ENCODE measurements at regions not wholly inside any gene's neighbourhood (a gene's known extent, or its start where the extent isn't known, plus 50 kb on each side); places are given as distances from the start of the nearest gene placed in this dataset.

DNA sequence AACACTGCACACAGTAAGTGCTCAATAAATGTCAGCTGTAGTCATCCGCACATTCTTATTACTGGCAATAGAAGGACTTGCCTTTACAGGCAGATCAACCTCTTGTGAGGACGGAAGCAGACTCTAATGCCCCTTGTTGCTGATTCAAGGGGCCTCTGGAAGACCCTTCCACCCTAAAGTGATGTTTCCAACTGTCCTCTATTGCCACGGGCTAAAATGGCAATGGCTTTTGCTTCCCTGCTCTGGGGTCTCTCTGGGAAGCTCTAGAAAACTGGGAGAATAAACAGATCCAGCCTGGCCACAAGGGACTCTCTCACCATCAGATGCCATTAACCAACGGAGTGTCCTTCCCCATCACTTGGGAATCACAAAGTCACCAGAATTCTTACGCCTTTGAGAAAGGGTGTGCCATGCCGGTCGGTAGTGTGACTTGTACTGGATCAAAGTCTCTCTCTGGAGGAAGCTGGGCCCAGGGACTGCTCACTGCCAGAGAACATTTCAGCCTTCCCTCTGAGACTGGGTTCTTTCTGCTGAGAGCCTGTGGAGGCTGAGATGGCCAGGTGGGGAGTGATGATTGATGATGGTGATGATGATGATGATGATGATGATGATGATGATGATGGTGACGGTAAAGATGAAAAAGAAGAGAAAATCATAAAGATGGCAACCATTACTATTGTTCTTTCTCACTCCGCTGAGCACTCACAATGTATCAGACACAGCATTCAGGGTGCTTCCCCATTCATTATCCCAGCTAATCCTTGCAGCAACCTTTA, 146.8 kb downstream of the CYLD start:
- H3K9me3 Mint-ChIP-seq: peaks cover 0 to 4% (median 0%) of the 10 kb centered on the region in 7 donors
- H3K27me3 Mint-ChIP-seq: peaks cover 30% of the 10 kb centered on the region
- no peak overlapping the region for H3K27ac ChIP-seq (ENCODE audit: insufficient read depth, low read length, poor library complexity, severe bottlenecking)
- H3K36me3 ChIP-seq (ENCODE audit: control insufficient read depth, insufficient read depth, low read length): no peaks in the 10 kb centered on the region
- no peaks in the 10 kb centered on the region for H3K4me1 ChIP-seq (ENCODE audit: control insufficient read depth, insufficient read depth, low read length, poor library complexity, severe bottlenecking)
- no peak overlapping the region for H3K4me3 Mint-ChIP-seq
- no peaks in the 10 kb centered on the region for H3K36me3 Mint-ChIP-seq
- H3K4me3 ChIP-seq (ENCODE audit: low read depth, low read length): no peak overlapping the region
- H3K9me3 ChIP-seq (ENCODE audit: control insufficient read depth in 2 of 2, low read length in 2 of 2): no peaks in the 10 kb centered on the region
- DNase-seq: no peak
- H3K27me3 ChIP-seq (ENCODE audit: control insufficient read depth, insufficient read depth, low read length): peaks cover 2% of the 10 kb centered on the region
- no peak for ATAC-seq (ENCODE audit: low read depth in 2 of 2)
- H3K27ac Mint-ChIP-seq: no peak overlapping the region
- H3K4me1 Mint-ChIP-seq: no peaks in the 10 kb centered on the region

DNA sequence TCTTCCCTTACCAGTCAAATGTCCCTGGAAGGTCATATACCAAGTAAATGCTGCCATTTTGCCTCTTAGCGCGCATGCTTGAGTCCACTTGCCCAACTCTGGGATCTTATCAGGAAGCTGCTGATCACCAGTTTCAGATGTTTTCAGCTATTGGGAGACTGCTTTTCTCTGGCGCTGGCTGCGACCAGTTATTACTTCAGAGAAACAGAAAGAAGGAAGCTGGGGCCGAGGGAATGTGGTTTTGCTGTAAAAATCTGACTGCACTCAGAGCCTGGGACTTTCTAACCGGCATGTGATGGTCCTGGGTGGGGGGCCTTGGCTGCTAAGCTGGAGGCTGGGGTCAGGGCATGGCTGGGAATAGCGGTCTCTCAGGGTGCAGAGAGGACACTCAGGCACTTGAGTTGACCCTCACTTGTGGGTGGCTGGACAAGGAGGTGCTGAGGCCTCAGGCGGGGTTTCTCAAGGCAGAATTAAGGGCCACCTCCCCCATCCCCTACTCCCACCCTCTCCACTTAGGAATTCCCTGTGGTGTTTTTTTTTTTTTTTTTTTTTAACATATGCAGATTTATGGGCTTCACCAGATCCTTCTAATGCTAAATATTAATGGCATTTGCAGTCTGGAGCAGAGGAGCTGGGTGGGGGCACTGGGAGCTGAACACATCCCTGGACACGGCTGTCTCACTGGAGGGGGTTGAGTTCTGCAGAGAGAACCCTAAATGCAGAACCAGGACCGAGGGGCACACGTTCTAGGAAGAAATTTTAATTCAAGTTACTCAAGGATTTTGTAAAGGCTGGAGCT, 145.8 kb downstream of the CYLD start:
- no peak overlapping the region for H3K27ac Mint-ChIP-seq
- H3K27me3 ChIP-seq (ENCODE audit: control insufficient read depth, insufficient read depth, low read length): peaks cover 2% of the 10 kb centered on the region
- no peaks in the 10 kb centered on the region for H3K4me1 Mint-ChIP-seq
- no peak overlapping the region for H3K4me3 Mint-ChIP-seq
- ATAC-seq (ENCODE audit: low read depth in 2 of 2) (no peak), DNase-seq (no peak)
- H3K4me1 ChIP-seq (ENCODE audit: control insufficient read depth, insufficient read depth, low read length, poor library complexity, severe bottlenecking): no peaks in the 10 kb centered on the region
- no peaks in the 10 kb centered on the region for H3K9me3 ChIP-seq (ENCODE audit: control insufficient read depth in 2 of 2, low read length in 2 of 2)
- no peak overlapping the region for H3K4me3 ChIP-seq (ENCODE audit: low read depth, low read length)
- H3K36me3 ChIP-seq (ENCODE audit: control insufficient read depth, insufficient read depth, low read length): no peaks in the 10 kb centered on the region
- H3K27me3 Mint-ChIP-seq: peaks cover 30% of the 10 kb centered on the region
- H3K36me3 Mint-ChIP-seq: no peaks in the 10 kb centered on the region
- H3K27ac ChIP-seq (ENCODE audit: insufficient read depth, low read length, poor library complexity, severe bottlenecking): no peak overlapping the region
- peaks cover 0 to 4% (median 0%) of the 10 kb centered on the region in 7 donors for H3K9me3 Mint-ChIP-seq

DNA sequence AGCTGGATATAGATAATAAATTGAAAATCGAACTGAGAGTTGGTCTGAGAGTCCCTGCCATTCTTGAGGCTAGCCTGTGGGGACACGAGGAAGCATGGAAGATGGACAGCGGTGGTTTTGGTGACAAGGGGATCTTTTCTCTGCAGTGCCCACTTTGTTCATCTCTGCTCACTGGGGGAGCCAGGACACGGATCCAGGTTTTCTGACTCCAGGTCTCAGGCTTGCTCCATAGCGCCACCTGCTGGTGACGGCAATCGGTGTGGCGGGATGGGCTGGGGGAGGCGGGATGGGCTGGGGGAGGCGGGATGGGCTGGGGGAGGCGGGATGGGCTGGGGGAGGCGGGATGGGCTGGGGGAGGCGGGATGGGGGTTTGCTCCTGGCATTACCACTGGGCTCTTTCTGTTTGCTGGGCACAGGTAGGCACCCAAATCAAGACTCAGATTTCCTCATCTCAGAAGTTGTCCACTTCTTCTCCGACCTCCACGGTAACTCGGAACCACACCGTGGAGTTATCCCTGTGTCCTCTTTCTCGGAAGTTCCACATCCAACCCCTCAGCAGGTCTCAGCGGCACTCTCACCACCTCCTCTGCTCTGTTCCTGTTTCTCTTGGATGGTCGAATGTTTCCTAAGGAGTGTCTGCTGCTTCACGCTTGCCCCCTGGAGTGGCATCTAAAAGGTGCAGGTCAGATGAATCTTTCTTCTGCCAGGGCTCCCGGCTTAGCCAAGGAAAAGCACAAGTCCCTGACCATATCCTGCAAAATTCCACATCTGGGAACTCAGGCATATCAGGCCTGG, 142.4 kb downstream of the CYLD start:
- Mint-ChIP-seq H3K4me1 (no peaks in the 10 kb centered on the region), H3K9me3 (peaks cover 0 to 4% (median 0%) of the 10 kb centered on the region in 7 donors), H3K27ac (no peak overlapping the region), H3K27me3 (peaks cover 13% of the 10 kb centered on the region), H3K4me3 (no peak overlapping the region), H3K36me3 (no peaks in the 10 kb centered on the region)
- H3K27me3 ChIP-seq (ENCODE audit: control insufficient read depth, insufficient read depth, low read length): peaks cover 6% of the 10 kb centered on the region
- H3K27ac ChIP-seq (ENCODE audit: insufficient read depth, low read length, poor library complexity, severe bottlenecking): no peak overlapping the region
- no peaks in the 10 kb centered on the region for H3K36me3 ChIP-seq (ENCODE audit: control insufficient read depth, insufficient read depth, low read length)
- DNase-seq: peak in 2 of 3 donors; percentile 2
- no peak overlapping the region for H3K4me3 ChIP-seq (ENCODE audit: low read depth, low read length)
- H3K9me3 ChIP-seq (ENCODE audit: control insufficient read depth in 2 of 2, low read length in 2 of 2): no peaks in the 10 kb centered on the region
- ATAC-seq (ENCODE audit: low read depth in 2 of 2): no peak
- no peaks in the 10 kb centered on the region for H3K4me1 ChIP-seq (ENCODE audit: control insufficient read depth, insufficient read depth, low read length, poor library complexity, severe bottlenecking)

DNA sequence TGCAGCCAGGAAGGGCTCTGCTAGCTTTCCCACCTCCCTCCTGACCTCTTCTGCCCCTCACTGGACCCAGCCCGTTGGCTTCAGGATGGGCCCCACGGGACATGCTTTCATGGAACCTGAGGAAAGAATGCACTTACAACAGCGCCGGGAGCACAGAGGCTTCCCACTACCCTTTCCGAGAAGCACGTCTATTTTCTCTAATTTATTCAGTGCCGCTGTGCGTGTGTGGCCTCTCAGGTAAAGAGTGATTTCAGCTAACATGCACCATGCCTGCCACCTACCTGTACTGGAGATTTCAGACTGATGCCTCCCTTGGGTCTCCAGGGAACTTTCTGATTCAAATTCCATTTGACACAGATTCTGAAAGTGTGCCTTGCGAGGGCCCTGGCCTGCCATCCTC, 140.1 kb downstream of the CYLD start:
- no peak overlapping the region for H3K4me3 ChIP-seq (ENCODE audit: low read depth, low read length)
- H3K27me3 Mint-ChIP-seq: peaks cover 21% of the 10 kb centered on the region
- no peaks in the 10 kb centered on the region for H3K4me1 Mint-ChIP-seq
- no peaks in the 10 kb centered on the region for H3K4me1 ChIP-seq (ENCODE audit: control insufficient read depth, insufficient read depth, low read length, poor library complexity, severe bottlenecking)
- peaks cover 8% of the 10 kb centered on the region for H3K27me3 ChIP-seq (ENCODE audit: control insufficient read depth, insufficient read depth, low read length)
- DNase-seq: no peak
- H3K4me3 Mint-ChIP-seq: no peak overlapping the region
- H3K27ac Mint-ChIP-seq: no peak overlapping the region
- H3K36me3 Mint-ChIP-seq: no peaks in the 10 kb centered on the region
- H3K9me3 ChIP-seq (ENCODE audit: control insufficient read depth in 2 of 2, low read length in 2 of 2): no peaks in the 10 kb centered on the region
- no peaks in the 10 kb centered on the region for H3K36me3 ChIP-seq (ENCODE audit: control insufficient read depth, insufficient read depth, low read length)
- peaks cover 0 to 2% (median 0%) of the 10 kb centered on the region in 7 donors for H3K9me3 Mint-ChIP-seq
- H3K27ac ChIP-seq (ENCODE audit: insufficient read depth, low read length, poor library complexity, severe bottlenecking): no peak overlapping the region
- ATAC-seq (ENCODE audit: low read depth in 2 of 2): no peak

DNA sequence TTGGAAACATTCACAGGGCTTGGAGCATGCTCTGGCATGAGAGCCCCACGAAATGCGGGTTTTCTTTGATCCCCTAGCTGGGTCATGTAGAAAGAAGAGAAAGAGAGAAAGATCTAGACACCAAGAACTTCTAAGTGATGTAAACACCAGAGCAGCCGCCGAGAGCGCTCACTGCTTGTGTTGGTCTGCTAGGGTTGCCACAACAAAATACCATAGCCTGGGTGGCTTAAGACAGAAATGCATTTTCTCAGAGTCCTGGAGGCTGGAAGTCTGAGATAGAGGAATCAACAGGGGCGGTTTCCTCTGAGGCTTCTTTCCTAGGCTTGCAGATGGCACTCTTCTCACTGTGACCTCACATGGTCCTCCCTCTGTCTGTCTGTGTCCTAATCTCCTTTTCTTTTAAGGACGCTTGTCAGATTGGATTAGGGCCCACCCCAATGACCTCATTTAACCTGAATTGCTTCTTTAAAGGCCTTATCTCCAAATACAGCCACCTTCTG, 139.5 kb downstream of the CYLD start:
- H3K27ac Mint-ChIP-seq: no peak overlapping the region
- no peak overlapping the region for H3K4me3 Mint-ChIP-seq
- no peaks in the 10 kb centered on the region for H3K36me3 Mint-ChIP-seq
- peaks cover 0 to 2% (median 0%) of the 10 kb centered on the region in 7 donors for H3K9me3 Mint-ChIP-seq
- no peak for ATAC-seq (ENCODE audit: low read depth in 2 of 2)
- DNase-seq: no peak
- no peaks in the 10 kb centered on the region for H3K9me3 ChIP-seq (ENCODE audit: control insufficient read depth in 2 of 2, low read length in 2 of 2)
- no peak overlapping the region for H3K4me3 ChIP-seq (ENCODE audit: low read depth, low read length)
- H3K4me1 ChIP-seq (ENCODE audit: control insufficient read depth, insufficient read depth, low read length, poor library complexity, severe bottlenecking): no peaks in the 10 kb centered on the region
- no peak overlapping the region for H3K27ac ChIP-seq (ENCODE audit: insufficient read depth, low read length, poor library complexity, severe bottlenecking)
- H3K27me3 ChIP-seq (ENCODE audit: control insufficient read depth, insufficient read depth, low read length): peaks cover 8% of the 10 kb centered on the region
- H3K36me3 ChIP-seq (ENCODE audit: control insufficient read depth, insufficient read depth, low read length): no peaks in the 10 kb centered on the region
- H3K4me1 Mint-ChIP-seq: no peaks in the 10 kb centered on the region
- H3K27me3 Mint-ChIP-seq: peaks cover 17% of the 10 kb centered on the region

DNA sequence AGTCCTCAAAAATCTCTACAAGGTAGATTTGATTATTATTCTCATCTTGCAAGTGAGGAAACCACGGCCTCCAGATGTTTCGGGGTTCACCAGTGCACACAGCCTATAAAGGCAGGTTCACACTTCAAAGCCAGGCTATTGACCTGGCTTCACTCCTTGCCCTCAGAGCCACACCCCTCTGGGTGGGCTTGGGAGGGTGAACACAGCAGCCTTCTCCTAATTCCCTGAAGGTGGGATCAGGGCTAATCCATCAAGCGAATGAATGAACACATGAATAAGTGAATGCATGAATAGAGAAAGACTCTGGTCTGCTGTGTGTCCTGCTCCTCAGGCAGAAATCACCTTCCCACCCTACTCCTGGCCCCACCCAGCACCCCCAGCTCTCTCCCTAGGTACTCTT, 139.0 kb downstream of the CYLD start:
- H3K4me1 Mint-ChIP-seq: no peaks in the 10 kb centered on the region
- H3K9me3 Mint-ChIP-seq: peaks cover 0 to 2% (median 0%) of the 10 kb centered on the region in 7 donors
- H3K4me1 ChIP-seq (ENCODE audit: control insufficient read depth, insufficient read depth, low read length, poor library complexity, severe bottlenecking): no peaks in the 10 kb centered on the region
- H3K27me3 Mint-ChIP-seq: peaks cover 21% of the 10 kb centered on the region
- no peaks in the 10 kb centered on the region for H3K36me3 Mint-ChIP-seq
- no peak overlapping the region for H3K4me3 ChIP-seq (ENCODE audit: low read depth, low read length)
- H3K4me3 Mint-ChIP-seq: no peak overlapping the region
- H3K36me3 ChIP-seq (ENCODE audit: control insufficient read depth, insufficient read depth, low read length): no peaks in the 10 kb centered on the region
- no peak overlapping the region for H3K27ac ChIP-seq (ENCODE audit: insufficient read depth, low read length, poor library complexity, severe bottlenecking)
- no peak overlapping the region for H3K27ac Mint-ChIP-seq
- DNase-seq (no peak), ATAC-seq (ENCODE audit: low read depth in 2 of 2) (no peak)
- H3K27me3 ChIP-seq (ENCODE audit: control insufficient read depth, insufficient read depth, low read length): peaks cover 7% of the 10 kb centered on the region
- H3K9me3 ChIP-seq (ENCODE audit: control insufficient read depth in 2 of 2, low read length in 2 of 2): no peaks in the 10 kb centered on the region

DNA sequence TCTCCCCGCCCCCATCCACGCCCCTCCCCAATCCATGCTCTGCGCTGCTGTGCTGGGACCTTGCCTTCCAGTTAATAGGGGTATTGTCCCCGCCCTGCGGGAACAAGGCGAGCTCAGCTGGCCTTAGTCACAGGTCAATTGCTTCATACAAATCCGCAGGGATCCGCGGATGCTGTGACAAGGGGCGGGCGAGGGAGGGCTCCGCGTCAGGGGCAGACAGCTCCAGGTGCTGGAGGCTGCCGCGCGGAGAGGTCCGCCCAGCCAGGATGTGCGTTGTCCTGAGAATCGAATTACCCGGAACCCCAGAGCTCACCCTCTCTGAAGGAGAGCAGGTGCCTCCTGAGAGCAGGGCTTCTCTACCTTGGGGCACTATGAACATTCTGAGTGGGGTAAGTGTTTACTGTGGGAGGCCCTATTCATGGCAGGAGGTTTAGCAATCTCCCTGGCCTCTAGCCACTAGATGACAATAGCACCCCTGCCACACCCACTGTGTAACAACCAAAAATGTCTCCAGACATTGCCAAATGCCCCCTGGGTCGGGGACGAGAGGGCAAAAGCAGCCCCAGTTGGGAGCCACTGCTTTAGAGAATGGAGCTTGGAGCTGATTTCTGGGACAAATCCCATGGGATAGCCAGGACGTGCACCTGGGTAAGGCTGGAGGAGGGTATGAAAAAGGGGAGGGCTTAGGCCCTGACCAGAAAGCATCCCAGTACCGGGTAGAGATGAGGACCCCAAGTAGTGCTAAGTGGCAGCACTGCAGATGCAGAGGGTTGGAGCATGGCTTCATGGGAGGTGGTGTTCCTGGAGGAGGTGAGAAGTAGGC, 138.2 kb downstream of the CYLD start:
- no peak overlapping the region for H3K4me3 Mint-ChIP-seq
- DNase-seq (peak in 1 of 3 donors; percentile 3), ATAC-seq (ENCODE audit: low read depth in 2 of 2) (no peak)
- no peak overlapping the region for H3K4me3 ChIP-seq (ENCODE audit: low read depth, low read length)
- no peak overlapping the region for H3K27ac Mint-ChIP-seq
- H3K27me3 ChIP-seq (ENCODE audit: control insufficient read depth, insufficient read depth, low read length): peaks cover 10% of the 10 kb centered on the region
- peaks cover 0 to 2% (median 0%) of the 10 kb centered on the region in 7 donors for H3K9me3 Mint-ChIP-seq
- H3K27me3 Mint-ChIP-seq: peaks cover 29% of the 10 kb centered on the region
- no peaks in the 10 kb centered on the region for H3K36me3 Mint-ChIP-seq
- H3K36me3 ChIP-seq (ENCODE audit: control insufficient read depth, insufficient read depth, low read length): no peaks in the 10 kb centered on the region
- no peaks in the 10 kb centered on the region for H3K9me3 ChIP-seq (ENCODE audit: control insufficient read depth in 2 of 2, low read length in 2 of 2)
- no peaks in the 10 kb centered on the region for H3K4me1 ChIP-seq (ENCODE audit: control insufficient read depth, insufficient read depth, low read length, poor library complexity, severe bottlenecking)
- H3K4me1 Mint-ChIP-seq: no peaks in the 10 kb centered on the region
- H3K27ac ChIP-seq (ENCODE audit: insufficient read depth, low read length, poor library complexity, severe bottlenecking): no peak overlapping the region

All from CD4-positive, CD25-positive, alpha-beta regulatory T cell (primary cell).